Left lung (tissue), 4 donors: ENCODE measurements at regions not wholly inside any gene's neighbourhood (a gene's known extent, or its start where the extent isn't known, plus 50 kb on each side); places are given as distances from the start of the nearest gene placed in this dataset.
A peak's percentile ranks its signal among the peaks of the same experiment; 100 is the strongest.
"Not testable (repeated sequence)": the region's sequence is repeated elsewhere in the genome, so short reads cannot be mapped to it uniquely, and the experiment has no call there.

ENCODE experiments used
- ATAC-seq: fragments of 200-7000 bp; cut with Tn5 transposase; one replicate; pipeline ENCODE4 v1.9.1; 2020; ENCODE audit warnings: moderate library complexity
- DNase-seq, 4 donors: peaks; one replicate each; pipeline ENCODE4 v3.0.0-alpha.2; 2013 to 2020
- H3K27ac ChIP-seq, 2 donors: fragments of 200-600 bp; sonication (generic) in 1 of 2; one replicate each; pipeline versions ENCODE4 v1.5.0 to v1.8.0; 2020 to 2021
- H3K27me3 ChIP-seq, 2 donors: fragments of 200-600 bp; sonication (generic) in 1 of 2; one replicate each; pipeline versions ENCODE4 v1.5.0 to v1.8.0; 2020 to 2021
- H3K36me3 ChIP-seq, 2 donors: fragments of 200-600 bp; sonication (generic) in 1 of 2; one replicate each; pipeline versions ENCODE4 v1.5.0 to v1.8.0; 2020 to 2021
- H3K4me1 ChIP-seq, 2 donors: fragments of 200-600 bp; one replicate each; pipeline ENCODE4 v1.8.0; 2021
- H3K4me3 ChIP-seq, 2 donors: fragments of 200-600 bp; sonication (generic) in 1 of 2; one replicate each; pipeline versions ENCODE4 v1.5.0 to v1.8.0; 2020 to 2021; ENCODE audit warnings: mild to moderate bottlenecking in 1 of 2
- H3K9me3 ChIP-seq, 2 donors: fragments of 200-600 bp; sonication (generic) in 1 of 2; one replicate each; pipeline versions ENCODE4 v1.5.0 to v1.8.0; 2020 to 2021
- intact Hi-C, 2 donors: fragments of 100-400 bp; cut with DNase I; formaldehyde crosslinking; loops; one replicate each; pipeline versions ENCODE4 v1.11.2 to v1.14.2; 2022
- TF ChIP-seq, protein P1 (sequence below), 2 donors: fragments of 200-600 bp; sonication (generic) in 1 of 2; IDR thresholded peaks; one replicate each; pipeline versions ENCODE4 v1.5.0 to v1.8.0; 2021; ENCODE audit warnings: antibody characterized with exemption in 2 of 2
- donor health status: DM: no; HTN: yes; CAD: no.
- donor health status: DM: no; HTN: no; CAD: no.

DNA sequence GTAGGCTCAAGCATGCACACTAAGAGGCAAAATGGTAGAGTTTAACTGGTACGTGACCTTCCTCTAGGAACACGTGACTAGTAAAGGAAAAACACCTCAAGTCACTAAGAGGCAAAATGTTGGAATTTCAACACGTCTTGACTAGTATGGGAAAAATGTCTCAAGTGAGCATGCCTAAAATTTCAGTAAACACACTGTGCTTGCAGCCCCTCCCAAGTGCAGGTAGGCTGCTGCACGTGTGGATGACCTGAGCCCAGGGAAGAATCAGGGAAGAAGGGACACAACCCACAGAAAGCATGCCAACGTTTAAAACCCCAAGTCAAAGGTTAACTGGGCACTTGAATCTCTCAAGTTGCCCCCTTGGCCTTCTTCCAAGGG, 162.2 kb downstream of the TENT5A start:
- intact Hi-C loops, result no loop called here
- ATAC-seq (peak; percentile 86), DNase-seq (peak in 1 of 4 donors; percentile 25)
- H3K27me3 ChIP-seq, result no peaks in the 10 kb centered on the region
- no peaks in the 10 kb centered on the region for H3K36me3 ChIP-seq
- TF ChIP-seq, protein P1, sequence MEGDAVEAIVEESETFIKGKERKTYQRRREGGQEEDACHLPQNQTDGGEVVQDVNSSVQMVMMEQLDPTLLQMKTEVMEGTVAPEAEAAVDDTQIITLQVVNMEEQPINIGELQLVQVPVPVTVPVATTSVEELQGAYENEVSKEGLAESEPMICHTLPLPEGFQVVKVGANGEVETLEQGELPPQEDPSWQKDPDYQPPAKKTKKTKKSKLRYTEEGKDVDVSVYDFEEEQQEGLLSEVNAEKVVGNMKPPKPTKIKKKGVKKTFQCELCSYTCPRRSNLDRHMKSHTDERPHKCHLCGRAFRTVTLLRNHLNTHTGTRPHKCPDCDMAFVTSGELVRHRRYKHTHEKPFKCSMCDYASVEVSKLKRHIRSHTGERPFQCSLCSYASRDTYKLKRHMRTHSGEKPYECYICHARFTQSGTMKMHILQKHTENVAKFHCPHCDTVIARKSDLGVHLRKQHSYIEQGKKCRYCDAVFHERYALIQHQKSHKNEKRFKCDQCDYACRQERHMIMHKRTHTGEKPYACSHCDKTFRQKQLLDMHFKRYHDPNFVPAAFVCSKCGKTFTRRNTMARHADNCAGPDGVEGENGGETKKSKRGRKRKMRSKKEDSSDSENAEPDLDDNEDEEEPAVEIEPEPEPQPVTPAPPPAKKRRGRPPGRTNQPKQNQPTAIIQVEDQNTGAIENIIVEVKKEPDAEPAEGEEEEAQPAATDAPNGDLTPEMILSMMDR (IDR thresholded peaks at IDR 0.05), result no peak
- no peak overlapping the region for H3K27ac ChIP-seq
- no peaks in the 10 kb centered on the region for H3K9me3 ChIP-seq
- H3K4me3 ChIP-seq, result no peak overlapping the region
- no peaks in the 10 kb centered on the region for H3K4me1 ChIP-seq

DNA sequence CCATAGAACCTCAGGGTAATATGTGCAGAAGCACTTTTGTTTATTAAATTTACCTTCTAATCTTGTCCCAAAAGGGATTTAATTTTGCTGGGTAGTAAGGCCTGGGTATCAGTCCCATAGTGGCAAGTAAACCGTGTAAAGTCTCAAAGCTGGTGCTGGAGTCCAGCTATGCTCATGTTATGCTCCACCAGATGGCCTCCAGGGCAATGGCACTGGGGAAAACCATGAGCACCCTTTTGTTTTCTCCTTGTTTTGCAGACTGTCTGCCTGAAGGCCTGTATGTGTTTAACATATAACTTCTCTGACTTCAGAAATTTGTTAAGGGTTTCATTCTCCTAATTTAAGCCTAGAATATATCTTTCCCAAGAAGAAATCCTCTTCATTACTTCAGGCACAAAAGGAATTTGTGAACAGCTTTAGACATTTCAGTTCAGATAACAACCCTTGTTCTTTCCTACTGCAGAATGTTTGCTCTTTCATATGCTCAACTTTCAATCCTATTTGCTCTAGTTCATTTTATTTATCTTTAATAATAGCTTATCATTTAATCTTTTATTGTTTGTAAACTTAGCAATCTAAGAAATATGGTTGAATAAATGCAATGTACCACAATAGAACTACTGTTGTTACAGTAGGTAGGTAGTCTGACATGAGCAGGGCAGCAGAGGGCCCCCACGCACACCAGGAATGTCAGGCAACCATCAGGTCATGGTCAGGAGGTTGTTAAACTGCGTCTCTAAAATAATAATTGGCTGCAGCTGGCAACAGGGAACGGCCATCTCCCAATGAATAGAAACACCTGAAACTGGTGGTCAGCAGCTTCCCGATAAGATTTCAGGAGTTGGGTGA, 162.8 kb downstream of the TENT5A start:
- TF ChIP-seq, protein P1 (IDR thresholded peaks at IDR 0.05), result no peak
- no peaks in the 10 kb centered on the region for H3K9me3 ChIP-seq
- no peak overlapping the region for H3K4me3 ChIP-seq
- H3K4me1 ChIP-seq, result no peaks in the 10 kb centered on the region
- ATAC-seq (peak; percentile 52), DNase-seq (no peak)
- H3K27ac ChIP-seq, result no peak overlapping the region
- H3K36me3 ChIP-seq, result no peaks in the 10 kb centered on the region
- H3K27me3 ChIP-seq, result no peaks in the 10 kb centered on the region
- intact Hi-C loops, result no loop called here

DNA sequence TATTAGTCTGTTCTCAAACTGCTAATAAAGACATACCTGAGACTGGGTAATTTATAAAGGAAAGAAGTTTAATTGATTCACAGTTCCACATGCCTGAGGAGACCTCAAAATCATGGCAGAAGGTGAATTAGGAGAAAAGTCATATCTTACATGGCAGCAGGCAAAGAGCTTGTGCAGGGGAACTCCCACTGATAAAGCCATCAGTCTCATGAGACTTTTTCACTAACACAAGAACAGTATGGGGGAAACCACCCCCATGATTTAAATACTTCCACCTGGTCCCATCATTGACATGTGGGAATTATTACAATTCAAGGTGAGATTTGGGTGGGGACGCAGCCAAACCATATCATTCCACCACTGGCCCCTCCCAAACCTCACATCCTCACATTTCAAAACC, 166.8 kb downstream of the TENT5A start:
- H3K9me3 ChIP-seq, H3K36me3 ChIP-seq, H3K4me3 ChIP-seq, intact Hi-C loops, ATAC-seq, DNase-seq, H3K4me1 ChIP-seq, H3K27ac ChIP-seq, H3K27me3 ChIP-seq: not testable (repeated sequence)

DNA sequence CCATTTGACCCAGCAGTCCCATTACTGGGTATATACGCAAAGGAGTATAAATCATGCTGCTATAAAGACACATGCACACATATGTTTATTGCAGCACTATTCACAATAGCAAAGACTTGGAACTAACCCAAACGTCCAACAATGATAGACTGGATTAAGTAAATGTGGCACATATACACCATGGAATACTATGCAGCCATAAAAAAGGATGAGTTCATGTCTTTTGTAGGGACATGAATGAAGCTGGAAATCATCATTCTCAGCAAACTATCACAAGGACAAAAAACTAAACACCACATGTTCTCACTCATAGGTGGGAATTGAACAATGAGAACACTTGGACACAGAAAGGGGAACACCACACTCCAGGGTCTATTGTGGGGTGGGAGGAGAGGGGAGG, 168.3 kb downstream of the TENT5A start:
- H3K4me1 ChIP-seq, H3K36me3 ChIP-seq, H3K4me3 ChIP-seq, H3K27ac ChIP-seq, intact Hi-C loops, H3K27me3 ChIP-seq, DNase-seq, ATAC-seq, H3K9me3 ChIP-seq: not testable (repeated sequence)

DNA sequence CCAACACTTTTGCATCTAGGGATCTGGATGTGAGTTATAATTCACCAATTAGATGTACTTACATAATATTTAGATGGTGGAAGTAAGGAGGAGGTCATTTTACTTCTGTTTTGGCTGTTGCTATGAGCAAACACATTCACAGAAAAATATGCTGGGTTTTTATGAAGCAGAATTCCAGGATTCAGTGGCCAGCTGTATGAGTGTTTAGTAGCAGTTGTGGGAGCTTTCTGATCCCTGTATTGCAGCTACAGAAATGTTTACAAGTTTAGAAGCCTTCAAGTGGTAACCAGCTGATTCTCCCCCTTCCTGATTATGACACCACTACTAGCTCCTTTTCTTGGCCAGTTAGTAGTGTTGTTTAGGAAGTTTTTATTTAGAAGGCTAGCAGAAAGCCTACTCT, 177.0 kb downstream of the TENT5A start:
- intact Hi-C loops, result no loop called here
- H3K27me3 ChIP-seq, result no peaks in the 10 kb centered on the region
- H3K36me3 ChIP-seq, result no peaks in the 10 kb centered on the region
- TF ChIP-seq, protein P1 (IDR thresholded peaks at IDR 0.05), result no peak
- H3K9me3 ChIP-seq, result no peaks in the 10 kb centered on the region
- DNase-seq, result no peak
- H3K27ac ChIP-seq, result no peak overlapping the region
- H3K4me3 ChIP-seq, result no peak overlapping the region
- H3K4me1 ChIP-seq, result no peaks in the 10 kb centered on the region
- ATAC-seq, result no peak

DNA sequence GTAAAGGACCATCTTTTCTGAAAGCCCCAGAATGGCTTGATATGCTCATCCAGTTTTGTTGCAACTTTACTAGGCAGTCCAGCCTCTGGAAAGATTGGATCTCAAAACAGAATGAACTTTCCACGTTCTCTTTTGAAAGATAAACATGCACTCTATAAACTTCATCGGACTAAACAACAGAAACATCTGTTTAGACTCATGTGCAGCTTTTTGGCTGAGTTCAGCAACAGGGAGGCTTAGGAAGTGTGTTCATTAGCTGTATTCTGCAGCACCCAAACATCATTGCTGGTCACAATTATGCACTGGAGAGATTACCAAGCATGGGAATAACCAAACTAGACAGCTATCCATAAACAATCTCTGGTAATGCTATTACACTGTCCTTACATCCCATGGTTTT, 180.5 kb downstream of the TENT5A start:
- H3K4me1 ChIP-seq, result no peaks in the 10 kb centered on the region
- no peak overlapping the region for H3K27ac ChIP-seq
- H3K9me3 ChIP-seq, result no peaks in the 10 kb centered on the region
- intact Hi-C loops, result no loop called here
- ATAC-seq, result no peak
- no peak overlapping the region for H3K4me3 ChIP-seq
- peak in 2 of 4 donors; percentile 54 to 72 for DNase-seq
- H3K27me3 ChIP-seq, result no peaks in the 10 kb centered on the region
- no peaks in the 10 kb centered on the region for H3K36me3 ChIP-seq
- TF ChIP-seq, protein P1 (IDR thresholded peaks at IDR 0.05), result no peak
